Transverse colon (tissue), 4 donors: ENCODE measurements at regions not wholly inside any gene's neighbourhood (a gene's known extent, or its start where the extent isn't known, plus 50 kb on each side); places are given as distances from the start of the nearest gene placed in this dataset.

Experiments used
- DNase-seq: peaks from one replicate; pipeline ENCODE4 v3.0.0-alpha.2; 2019
- H3K27ac ChIP-seq, 4 donors: fragments of 200-600 bp; sonication (generic); 2 replicates each; pipeline ENCODE4 v1.5.1; 2016 to 2018; ENCODE audit warnings: inconsistent platforms in 4 of 4
- H3K27me3 ChIP-seq: fragments of 200-600 bp; sonication (generic); 2 replicates; pipeline ENCODE4 v1.5.1; 2017; ENCODE audit warnings: inconsistent platforms
- H3K36me3 ChIP-seq, 4 donors: fragments of 200-600 bp; sonication (generic); 2 replicates each; pipeline ENCODE4 v1.5.1; 2017 to 2019; ENCODE audit warnings: inconsistent platforms in 4 of 4
- H3K4me1 ChIP-seq, 4 donors: fragments of 200-600 bp; sonication (generic); 2 replicates each; pipeline ENCODE4 v1.5.1; 2017 to 2020; ENCODE audit warnings: inconsistent platforms in 4 of 4
- H3K4me3 ChIP-seq, 4 donors: fragments of 200-600 bp; sonication (generic); 1 replicate in 1 of 4; 2 replicates in 3 of 4; pipeline versions ENCODE4 v1.5.1 to v1.6.1; 2017 to 2019; ENCODE audit warnings: inconsistent platforms in 4 of 4
- H3K9me3 ChIP-seq, 2 donors: fragments of 200-600 bp; sonication (generic); 2 replicates each; pipeline ENCODE4 v1.5.1; 2017 to 2019; ENCODE audit warnings: inconsistent platforms in 2 of 2
- CTCF ChIP-seq, 5 experiments: fragments of 200-600 bp in 3 of 5; fragments of 450-650 bp in 2 of 5; sonication (generic) in 3 of 5; IDR thresholded peaks; 1 replicate in 2 of 5; 2 replicates in 3 of 5; pipeline ENCODE4 v1.5.1; 2016 to 2017; ENCODE audit warnings: antibody characterized with exemption in 5 of 5, inconsistent platforms in 3 of 5, mild to moderate bottlenecking in 2 of 5, moderate library complexity in 1 of 5
- EP300 ChIP-seq: sonication (generic); formaldehyde crosslinking; IDR thresholded peaks from one replicate; pipeline ENCODE4 v1.6.1; 2017; ENCODE audit warnings: antibody characterized with exemption, low read depth
- POLR2A ChIP-seq: fragments of 450-650 bp; IDR thresholded peaks from one replicate; pipeline ENCODE4 v1.6.1; 2016; ENCODE audit warnings: antibody characterized with exemption, mild to moderate bottlenecking, moderate library complexity
- POLR2AphosphoS5 ChIP-seq, 3 donors: sonication (generic); formaldehyde crosslinking; IDR thresholded peaks; one replicate each; pipeline ENCODE4 v1.6.1; 2016; ENCODE audit warnings: antibody characterized with exemption in 3 of 3
- WGBS, 2 donors: methylation state at CpG; one replicate each; pipeline ENCODE4 v1.1.5; 2018; ENCODE audit warnings: low coverage in 1 of 2; 5-methylcytosine and 5-hydroxymethylcytosine counted together
- in situ Hi-C, 4 donors: fragments of 200-750 bp; cut with MboI; loops; one replicate each; pipeline versions ENCODE4 v1.15.0 to v1.15.1; 2017; ENCODE audit warnings: low sequenced_read_pairs in 3 of 4, low pct_ligation_motif_present in 1 of 4, low pct_unique_long_range_greater_than_20kb in 1 of 4
- intact Hi-C: fragments of 100-400 bp; cut with DNase I; formaldehyde crosslinking; loops from one replicate; pipeline ENCODE4 v1.15.1; 2023; ENCODE audit warnings: low total_unique reads

DNA sequence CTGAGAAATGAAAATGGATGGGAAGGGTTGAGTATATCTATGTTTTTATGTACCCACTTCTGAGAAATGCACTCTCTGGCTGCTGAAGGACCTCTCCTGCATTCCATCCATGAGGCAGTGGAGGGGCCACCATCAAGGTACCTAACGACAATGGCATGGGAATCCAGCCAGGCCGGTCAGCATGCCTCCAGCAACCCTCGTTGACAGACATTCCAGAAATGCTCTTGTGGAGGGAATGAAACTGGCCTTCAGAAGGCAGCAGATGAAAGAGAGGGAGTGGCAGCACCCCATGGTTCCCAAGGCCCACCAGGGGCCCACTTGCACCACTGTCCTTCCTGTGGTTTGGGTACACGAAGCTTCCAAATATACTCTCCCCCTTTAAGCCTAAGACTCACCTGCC lies 269.0 kb downstream of the ARHGAP12 start:
- intact Hi-C loops (loop anchor here (10.0 kb wide), 1 partner anchor 45 kb away; no protein-coding TSS in a partner anchor), in situ Hi-C loops (no loop called here)
- peaks cover 0 to 8% (median 0%) of the 10 kb centered on the region in 4 donors for H3K4me1 ChIP-seq
- WGBS, 2 donors, result 71% methylated on average over 3 of the region's 4 CpGs; no CpG with 5 or more reads in 1 of the 2 donors
- TF ChIP-seq POLR2A (no peak), EP300 (no peak), POLR2AphosphoS5 (IDR thresholded peaks at IDR 0.05) (no peak), CTCF (IDR thresholded peaks at IDR 0.05) (no peak)
- peak overlapping the region; percentile 31 to 78 (median 68) for H3K27ac ChIP-seq
- no peak for DNase-seq
- H3K4me3 ChIP-seq, result no peak overlapping the region
- H3K36me3 ChIP-seq, result no peaks in the 10 kb centered on the region
- no peaks in the 10 kb centered on the region for H3K9me3 ChIP-seq
- no peaks in the 10 kb centered on the region for H3K27me3 ChIP-seq

- H3K9me3 ChIP-seq, result no peaks in the 10 kb centered on the region
- H3K27ac ChIP-seq, result peak overlapping the region; percentile 30 to 68 (median 39)
- no peaks in the 10 kb centered on the region for H3K27me3 ChIP-seq
- H3K4me1 ChIP-seq, result peaks cover 0 to 8% (median 0%) of the 10 kb centered on the region in 4 donors
- TF ChIP-seq POLR2A (no peak), CTCF (IDR thresholded peaks at IDR 0.05) (no peak), POLR2AphosphoS5 (IDR thresholded peaks at IDR 0.05) (no peak), EP300 (no peak)
- H3K36me3 ChIP-seq, result no peaks in the 10 kb centered on the region
- intact Hi-C loops, result no loop called here
- no peak overlapping the region for H3K4me3 ChIP-seq
- 48 to 54% methylated on average over 2 of the region's 2 CpGs for WGBS, 2 donors
- DNase-seq, result no peak
- in situ Hi-C loops, result no loop called here
Measured at GRCh38 chr10:31657434-31657872, 271.2 kb downstream of the ARHGAP12 start.

DNA sequence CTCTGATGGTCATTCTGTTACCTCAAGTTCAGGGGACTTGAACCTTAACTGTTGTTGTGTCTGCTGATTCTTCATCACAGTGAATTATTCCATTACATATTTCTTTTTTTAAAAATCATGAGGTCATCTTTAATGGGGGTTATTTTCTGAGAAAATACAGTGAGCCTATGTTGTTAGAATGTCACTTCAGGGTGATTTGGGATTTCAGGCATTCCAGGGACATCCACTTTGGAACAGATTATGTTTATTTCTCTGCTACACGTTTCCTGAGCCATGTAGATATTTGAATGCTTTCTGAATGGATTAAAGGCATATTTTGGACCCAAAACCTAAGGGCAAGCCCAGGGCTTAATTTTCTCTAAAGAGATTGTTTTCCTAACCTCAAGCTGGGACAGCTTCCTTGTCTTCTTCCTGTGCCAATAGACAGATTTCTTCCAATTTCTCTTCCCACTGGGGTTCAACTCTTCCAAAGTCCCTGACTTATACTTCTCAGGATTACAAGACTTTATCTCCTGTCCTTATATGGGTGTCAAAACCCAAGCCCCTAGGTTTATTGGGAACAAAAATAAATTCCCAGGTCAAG lies 271.7 kb downstream of the ARHGAP12 start:
- peak overlapping the region in 3 of 4 donors; percentile 30 to 39 (median 39) for H3K27ac ChIP-seq
- 12 to 43% methylated on average over 1 of the region's 1 CpG for WGBS, 2 donors
- in situ Hi-C loops, result no loop called here

GRCh38 chr10:31652038-31652437 lies 276.6 kb downstream of the ARHGAP12 start:
- H3K4me1 ChIP-seq, result peaks cover 0 to 11% (median 0%) of the 10 kb centered on the region in 4 donors
- no peak overlapping the region for H3K27ac ChIP-seq
- no peak for DNase-seq
- in situ Hi-C loops, result no loop called here
- H3K27me3 ChIP-seq, result no peaks in the 10 kb centered on the region
- TF ChIP-seq POLR2A, result no peak
- no peak for TF ChIP-seq EP300
- TF ChIP-seq POLR2AphosphoS5 (IDR thresholded peaks at IDR 0.05), result no peak
- TF ChIP-seq CTCF (IDR thresholded peaks at IDR 0.05), result no peak
- no peak overlapping the region for H3K4me3 ChIP-seq
- 93 to 100% methylated on average over 1 of the region's 1 CpG for WGBS, 2 donors
- H3K9me3 ChIP-seq, result no peaks in the 10 kb centered on the region
- no peaks in the 10 kb centered on the region for H3K36me3 ChIP-seq
- intact Hi-C loops, result no loop called here

More for the DNA sequence above, 271.7 kb downstream of the ARHGAP12 start:
- no peaks in the 10 kb centered on the region for H3K36me3 ChIP-seq
- peaks cover 0 to 8% (median 0%) of the 10 kb centered on the region in 4 donors for H3K4me1 ChIP-seq
- no peaks in the 10 kb centered on the region for H3K27me3 ChIP-seq
- H3K4me3 ChIP-seq, result no peak overlapping the region
- intact Hi-C loops, result no loop called here
- DNase-seq, result no peak
- TF ChIP-seq POLR2AphosphoS5 (IDR thresholded peaks at IDR 0.05) (no peak), POLR2A (no peak), EP300 (no peak), CTCF (IDR thresholded peaks at IDR 0.05) (no peak)
- H3K9me3 ChIP-seq, result no peaks in the 10 kb centered on the region
